Activated CD4-positive, CD25-positive, alpha-beta regulatory T cell (primary cell): ENCODE measurements at regions not wholly inside any gene's neighbourhood (a gene's known extent, or its start where the extent isn't known, plus 50 kb on each side); places are given as distances from the start of the nearest gene placed in this dataset.
"Not testable (repeated sequence)": the region's sequence is repeated elsewhere in the genome, so short reads cannot be mapped to it uniquely, and the experiment has no call there.

Experiments used
- DNase-seq, 4 experiments: peaks; one replicate each; lab custom pipeline; 2025; lab: John Stamatoyannopoulos, UW

DNA sequence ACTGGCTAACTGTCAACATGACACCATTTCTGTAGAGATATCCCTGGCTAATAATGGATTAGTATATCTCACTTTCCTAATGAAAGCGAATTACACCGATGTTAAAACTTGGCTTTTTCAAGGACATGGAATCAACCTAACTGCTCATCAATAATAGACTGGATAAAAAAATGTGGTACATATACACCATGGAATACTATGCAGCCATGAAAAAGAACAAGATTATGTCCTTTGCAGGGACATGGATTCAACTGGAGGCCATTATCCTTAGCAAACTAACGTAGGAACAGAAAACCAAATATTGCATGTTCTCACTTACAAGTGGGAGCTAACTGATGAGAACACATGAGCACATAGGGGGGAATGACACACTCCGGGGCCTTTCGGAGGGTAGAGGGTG lies 62.6 kb downstream of the ZIC1 start:
- no peak for DNase-seq

DNA sequence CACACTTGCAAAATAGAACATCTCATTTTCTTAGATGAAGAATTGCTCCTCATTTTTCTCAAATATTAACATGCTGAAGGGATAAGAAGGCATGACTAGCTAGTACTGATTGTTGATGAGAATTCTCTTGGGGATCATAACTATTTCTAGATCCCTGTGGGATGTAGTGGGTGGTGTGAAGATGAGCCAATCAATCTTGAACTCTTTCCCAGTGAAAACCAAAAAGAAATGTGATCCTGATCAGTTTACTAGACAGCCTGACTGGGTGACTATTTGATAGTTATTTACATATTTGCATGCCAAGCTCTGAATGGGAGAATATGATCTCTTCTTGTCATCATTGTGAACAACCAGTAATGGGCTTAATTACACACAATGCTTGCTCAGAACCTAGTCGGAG lies 63.7 kb downstream of the ZIC1 start:
- DNase-seq: no peak

DNA sequence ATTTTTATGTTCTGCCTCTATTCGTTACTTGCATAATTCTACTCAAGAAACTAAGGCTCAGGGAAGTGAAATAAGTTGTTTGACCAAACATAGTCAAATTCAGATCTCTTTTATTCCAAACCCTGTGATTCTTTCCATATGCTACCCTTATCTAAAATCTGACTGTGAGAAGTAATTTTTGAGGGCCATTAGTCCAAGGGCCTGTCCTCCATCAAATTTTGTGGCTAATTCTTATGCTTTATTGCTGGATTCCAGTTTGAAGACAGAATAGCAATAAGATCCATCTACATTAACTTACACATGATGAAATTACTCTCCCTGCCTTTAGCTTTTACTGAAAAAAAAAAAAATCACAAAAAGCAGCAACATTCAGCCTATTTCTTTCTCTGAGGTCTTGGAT lies 74.0 kb downstream of the ZIC1 start:
- DNase-seq: no peak

DNA sequence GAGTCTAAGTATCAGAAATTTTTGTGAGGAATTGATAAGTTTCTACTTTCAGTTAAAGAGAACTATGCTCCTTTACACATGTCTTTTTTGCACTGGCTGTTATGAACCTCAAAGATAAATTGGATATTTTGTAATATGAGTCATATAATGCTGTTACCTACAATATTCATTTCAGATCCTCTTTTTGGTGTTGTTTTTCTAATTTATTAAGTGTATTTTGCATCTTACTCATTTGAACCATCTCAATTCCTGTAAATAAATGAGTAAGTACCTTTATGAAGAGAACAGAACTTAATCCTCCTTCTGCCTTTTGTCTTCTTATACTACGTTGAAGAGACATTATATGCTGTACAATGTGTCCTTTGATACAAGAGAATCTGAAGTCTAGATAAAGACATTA lies 74.4 kb downstream of the ZIC1 start:
- no peak for DNase-seq

DNA sequence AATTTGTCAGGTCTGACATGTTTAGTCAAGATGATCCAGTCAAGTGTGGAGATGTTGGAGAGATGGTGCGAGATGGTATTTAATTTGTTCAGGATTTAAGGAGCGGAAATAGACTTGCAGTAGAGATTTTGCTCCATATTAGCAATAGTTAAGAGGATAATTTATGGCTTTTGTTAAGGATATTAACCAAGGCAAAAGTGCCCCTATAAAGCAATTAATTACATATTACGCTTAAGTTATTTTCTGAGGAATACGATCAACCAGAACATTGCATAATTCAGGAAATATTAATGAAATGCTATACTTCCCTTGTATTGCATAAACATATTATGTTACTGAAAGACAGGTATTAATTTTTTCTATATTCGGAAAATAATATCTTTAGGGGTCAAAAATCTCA lies 83.9 kb downstream of the ZIC1 start:
- no peak for DNase-seq

DNA sequence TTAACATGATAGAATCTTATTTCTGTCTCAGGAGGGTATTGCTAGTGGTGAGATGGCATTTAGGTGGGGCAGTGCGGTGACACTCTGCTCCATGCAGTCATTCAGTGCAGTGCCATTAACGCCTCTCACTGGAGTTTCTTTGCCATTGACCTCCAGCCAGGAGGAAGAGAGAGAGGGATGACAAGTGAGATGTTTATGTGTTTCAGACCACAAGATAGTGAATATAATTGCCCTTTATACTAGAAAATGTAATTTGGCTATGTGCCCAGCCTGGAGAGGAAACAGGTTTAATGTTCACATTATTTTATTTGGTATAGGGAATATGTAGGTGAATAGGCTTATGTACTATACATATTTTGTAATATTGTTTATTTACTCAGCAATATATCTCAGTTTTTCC lies 84.5 kb downstream of the ZIC1 start:
- no peak for DNase-seq

DNA sequence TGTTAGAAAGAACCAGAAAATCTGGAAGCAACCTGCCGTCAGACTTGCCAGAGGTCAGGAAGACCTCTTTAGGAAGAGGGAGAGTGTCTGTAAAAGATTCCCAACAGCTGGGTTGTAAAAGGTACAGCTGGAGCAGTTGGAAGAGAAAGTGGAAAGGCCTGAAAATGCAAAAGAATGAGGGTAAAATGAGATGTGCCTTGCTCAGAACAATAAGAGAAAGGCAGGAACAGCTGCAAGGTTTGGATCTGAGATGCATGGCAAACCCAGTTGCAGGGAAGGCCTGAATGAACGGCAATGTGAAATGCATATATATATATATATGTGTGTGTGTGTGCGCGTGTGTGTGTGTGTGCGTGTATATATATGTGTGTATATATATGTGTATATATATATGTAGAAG lies 88.1 kb downstream of the ZIC1 start:
- DNase-seq: no peak

DNA sequence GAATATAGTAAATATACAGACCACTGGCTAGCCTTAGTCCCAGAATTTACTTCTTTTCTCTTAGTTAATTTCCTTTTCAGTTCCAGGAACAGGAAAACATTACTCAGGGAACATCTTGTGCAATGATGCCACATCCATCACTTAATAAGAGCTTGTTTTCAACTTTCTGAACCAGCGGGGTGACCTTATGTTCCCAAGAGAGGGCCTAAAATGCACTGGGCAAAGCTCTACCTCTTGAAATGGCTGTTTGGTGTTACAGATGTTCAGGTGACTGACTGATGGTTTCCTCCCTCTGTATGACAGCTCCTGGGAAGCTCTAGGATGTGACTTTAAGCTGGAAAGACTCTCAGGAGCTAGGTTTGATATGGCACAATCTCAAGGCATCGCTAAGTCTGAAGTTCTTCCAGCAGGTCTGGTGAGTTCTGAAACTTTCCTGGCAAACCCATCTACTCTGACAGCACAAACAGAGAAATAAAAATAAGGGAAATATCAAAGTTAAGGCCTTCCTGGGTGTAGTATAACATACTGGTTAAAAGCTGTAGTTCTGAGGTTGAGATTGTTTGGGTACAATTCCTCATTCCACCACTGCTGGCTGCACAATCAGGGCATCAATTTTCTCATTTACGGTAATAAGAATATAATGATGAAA lies 98.6 kb downstream of the ZIC1 start:
- DNase-seq: no peak

DNA sequence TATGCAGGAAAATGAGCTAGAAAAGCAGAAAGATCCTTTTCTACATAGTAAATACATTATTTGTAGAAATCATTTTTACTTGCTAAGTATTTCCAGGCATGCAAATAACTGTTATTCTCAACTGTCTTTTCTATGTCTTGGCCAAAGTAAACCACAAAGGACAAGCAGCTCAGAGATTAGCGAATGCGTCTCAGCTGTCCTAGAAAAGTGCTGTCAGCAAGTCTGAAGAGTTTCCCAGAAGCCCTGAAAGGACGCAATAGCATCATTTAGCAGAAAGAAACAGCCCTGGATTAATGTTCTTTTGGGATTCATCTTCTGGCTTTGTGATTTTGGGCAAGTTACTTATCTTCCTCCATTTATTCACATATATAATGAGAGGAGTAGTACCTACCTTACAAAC lies 100.3 kb downstream of the ZIC1 start:
- DNase-seq: no peak

DNA sequence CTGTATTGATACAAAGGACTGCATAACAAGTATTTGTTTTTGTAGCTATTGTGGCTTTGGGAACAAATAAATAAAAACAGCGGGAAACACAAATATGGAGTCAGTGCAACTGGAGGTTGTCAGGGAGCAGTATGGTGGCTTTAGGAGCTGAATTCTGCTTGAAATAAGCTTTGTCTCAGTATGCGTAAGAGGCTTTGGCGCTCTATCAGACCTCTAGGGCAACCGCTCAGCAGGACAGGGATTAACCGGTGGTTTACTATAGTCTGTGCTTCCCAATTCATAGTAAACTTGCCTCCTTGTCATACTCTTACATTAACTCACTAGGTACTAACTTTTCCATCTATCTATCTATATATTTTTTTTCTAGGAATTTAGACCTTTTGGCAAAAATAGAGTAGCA lies 104.6 kb downstream of the ZIC1 start:
- no peak for DNase-seq

DNA sequence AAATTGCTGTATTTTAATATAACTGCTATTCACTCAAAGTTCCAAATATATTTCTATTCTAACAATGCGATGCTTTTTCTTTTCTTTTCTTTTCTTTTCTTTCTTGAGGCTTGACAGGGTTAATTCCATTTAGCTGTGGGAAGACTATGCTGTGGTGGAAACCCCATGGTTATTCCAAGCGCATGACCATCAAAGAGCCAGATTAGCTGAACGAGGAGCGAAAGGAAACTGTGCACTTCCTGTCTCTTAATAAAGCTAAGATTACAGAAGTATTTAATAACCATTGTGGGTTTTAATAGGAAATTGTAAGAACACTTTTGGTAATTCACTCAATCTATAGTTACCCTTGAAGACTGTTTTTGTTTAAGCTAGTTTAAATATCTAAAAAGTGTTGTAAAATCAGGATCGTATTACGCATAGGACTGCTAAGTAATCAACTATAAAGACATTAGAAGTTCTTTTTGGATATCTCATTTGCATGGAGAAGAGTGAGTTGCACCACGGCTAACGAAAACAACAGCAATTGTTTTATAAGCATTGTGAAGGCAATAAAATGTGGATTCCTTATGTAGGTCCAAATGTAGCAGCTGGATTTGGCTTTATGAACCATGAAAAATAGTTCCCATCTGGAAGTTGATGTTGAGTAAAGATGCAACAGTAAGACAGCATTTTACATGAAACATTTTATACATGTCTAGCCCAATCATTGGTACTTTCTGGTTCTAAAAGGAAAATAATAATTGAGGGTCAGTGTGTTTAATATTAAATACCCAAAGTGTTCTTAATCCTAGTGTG lies 105.4 kb downstream of the ZIC1 start:
- DNase-seq: no peak

DNA sequence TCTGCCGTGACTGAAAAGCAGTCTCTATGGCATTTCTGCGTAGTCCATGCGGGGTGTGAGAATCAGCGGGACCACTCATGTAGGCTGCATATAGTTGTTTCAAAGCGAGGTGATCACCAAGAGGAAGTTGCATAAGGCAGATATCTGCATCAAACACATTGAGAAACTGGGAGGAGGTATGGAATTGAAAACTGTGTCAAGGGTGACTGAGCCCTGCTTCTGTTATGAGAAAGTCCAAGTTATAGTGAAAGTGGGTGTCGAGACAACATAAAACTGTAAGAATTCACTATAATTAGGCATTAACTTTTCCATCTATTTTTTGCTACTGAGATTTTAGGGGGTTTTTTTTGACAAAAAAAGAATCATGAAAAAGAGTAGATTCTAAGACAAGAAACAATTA lies 109.3 kb downstream of the ZIC1 start:
- DNase-seq: no peak

DNA sequence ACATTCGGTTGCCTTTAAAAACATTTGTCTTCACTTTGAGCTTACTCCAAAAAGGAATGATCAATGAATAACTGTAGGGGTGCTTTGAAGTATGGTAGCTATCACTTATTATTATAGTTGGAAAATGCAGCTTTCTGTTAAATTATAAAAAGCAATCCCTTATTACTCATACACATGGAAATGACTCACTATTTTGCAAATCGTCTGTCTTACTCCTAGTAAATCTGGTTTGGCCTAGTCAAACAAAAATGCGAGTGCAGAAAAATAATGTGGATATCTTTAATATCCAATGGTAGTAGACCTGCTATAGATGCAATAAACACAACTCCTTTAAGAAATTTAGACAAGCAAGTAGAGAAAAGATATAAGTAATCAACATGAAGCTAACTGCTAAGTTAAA lies 112.5 kb downstream of the ZIC1 start:
- no peak for DNase-seq

DNA sequence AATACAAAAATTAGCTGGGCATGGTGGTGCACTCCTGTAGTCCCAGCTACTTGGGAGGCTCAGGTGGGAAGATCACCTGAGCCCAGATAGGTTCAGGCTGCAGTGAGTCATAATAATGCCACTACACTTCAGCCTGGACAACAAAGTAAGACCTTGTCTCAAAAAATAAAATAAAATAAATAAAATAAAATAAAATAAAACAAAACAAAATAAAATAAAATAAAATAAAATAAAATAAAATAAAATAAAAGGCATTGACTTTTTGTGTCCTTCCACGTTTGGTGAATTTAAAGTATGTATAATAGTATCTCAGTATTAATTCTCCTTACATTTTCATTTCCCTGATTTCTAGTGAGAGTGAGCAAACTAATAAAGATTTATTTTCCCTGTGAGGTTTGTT lies 113.6 kb downstream of the ZIC1 start:
- not testable (repeated sequence) for DNase-seq

DNA sequence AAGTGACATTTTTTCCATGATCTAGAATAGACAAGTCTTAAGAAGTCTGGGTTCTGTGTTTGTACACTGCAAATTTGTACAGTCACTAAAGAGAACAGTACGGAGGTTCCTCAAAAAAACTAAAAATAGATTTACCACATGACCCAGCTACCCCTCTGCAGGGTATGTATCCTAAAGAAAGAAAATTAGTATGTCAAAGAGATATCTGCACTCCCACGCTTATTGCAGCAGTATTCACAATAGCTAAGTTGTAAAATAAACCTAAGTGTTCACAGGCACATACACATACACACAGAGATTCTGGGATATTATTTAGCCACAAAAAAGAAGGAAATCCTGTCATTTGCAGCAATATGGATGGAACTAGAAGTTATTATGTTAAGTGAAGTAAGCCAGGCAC lies 120.4 kb downstream of the ZIC1 start:
- no peak for DNase-seq

DNA sequence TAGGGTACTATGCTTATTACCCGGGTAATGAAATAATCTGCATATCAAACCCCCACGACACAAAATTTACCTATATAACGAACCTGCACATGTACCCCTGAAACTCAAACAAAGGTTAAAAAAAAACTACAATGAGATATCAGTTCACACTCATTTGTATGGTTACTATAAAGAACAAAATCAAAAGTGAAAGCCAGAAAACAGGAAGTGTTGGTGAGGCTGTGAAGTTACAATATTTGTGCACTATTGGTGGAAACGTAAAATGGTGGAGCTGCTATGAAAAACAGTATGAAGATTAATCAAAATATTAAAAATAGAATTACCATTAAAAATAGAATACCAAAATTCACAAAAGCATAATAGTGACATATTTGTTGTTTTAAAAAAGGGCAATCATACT lies 128.9 kb downstream of the ZIC1 start:
- DNase-seq: no peak

DNA sequence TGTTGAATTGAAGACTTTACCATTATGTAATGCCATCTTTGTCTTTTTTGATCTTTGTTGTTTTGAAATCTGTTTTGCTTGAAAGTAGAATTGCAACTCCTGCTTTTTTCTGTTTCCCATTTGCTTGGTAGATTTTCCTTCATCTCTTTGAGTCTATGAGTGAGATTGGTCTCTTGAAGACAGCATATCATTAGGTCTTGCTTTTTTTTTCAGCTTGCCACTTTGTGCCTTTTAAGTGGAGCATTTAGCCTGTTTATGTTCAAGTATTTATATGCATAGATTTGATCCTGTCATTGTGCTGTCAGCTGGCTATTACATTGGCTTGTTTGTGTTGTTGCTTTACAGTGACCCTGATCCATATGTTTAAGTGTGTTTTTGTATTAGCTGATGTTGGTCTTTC lies 131.8 kb downstream of the ZIC1 start:
- no peak for DNase-seq

DNA sequence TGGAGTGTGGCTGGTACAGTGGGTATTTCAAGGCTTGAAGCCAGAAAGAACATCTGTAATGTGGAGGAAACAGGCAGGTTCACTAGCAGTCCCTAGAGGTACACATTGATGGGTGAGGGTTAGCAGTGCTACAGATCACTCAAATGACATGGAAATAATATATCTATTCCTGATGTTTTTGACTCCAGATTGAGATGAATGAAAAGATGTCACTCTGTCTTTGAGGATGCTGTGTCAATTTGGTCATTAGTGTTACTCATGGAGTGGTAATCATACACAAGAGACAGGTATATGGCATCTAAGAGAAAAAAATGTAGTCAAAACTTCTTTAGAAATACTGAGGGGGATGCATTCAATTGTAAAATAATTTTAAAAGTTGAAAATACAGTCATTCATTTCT lies 135.1 kb downstream of the ZIC1 start:
- no peak for DNase-seq

DNA sequence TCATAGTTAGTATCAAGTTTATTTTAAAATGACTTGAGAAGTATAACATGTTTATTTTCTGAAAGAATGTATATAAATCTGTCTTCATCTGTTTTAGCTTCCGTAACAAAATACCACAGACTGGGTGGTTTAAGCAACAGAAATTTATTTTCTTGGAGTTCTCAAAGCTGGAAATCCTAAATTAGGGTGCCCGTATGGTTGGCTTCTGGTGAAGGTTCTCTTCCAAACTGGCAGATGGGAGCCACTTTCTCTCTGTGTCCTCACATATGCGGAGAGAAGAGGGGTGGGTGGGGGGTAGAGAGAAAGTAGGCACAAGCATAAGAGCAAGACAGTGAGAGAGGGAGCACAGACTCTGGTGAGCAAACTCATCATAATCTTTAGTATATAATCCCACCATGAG lies 142.3 kb downstream of the ZIC1 start:
- DNase-seq: no peak

DNA sequence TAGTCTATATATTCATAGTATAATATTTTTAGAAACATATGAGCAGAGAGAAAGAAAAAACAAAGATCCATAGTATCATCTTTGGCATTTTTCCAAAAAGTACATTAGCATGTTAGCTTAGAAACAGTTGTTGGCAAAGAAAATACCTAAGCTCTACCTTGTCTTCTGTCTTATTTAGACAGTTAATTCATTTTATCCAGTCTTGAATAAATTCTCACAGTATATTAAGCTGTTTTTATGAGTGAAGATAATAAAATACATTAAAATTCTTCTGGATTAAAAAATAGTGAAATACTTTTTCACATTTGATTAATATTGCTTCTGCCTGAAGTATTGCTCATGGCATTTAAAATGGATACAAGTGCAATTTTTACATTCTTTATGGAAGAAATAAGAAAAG lies 145.2 kb downstream of the ZIC1 start:
- DNase-seq: no peak

DNA sequence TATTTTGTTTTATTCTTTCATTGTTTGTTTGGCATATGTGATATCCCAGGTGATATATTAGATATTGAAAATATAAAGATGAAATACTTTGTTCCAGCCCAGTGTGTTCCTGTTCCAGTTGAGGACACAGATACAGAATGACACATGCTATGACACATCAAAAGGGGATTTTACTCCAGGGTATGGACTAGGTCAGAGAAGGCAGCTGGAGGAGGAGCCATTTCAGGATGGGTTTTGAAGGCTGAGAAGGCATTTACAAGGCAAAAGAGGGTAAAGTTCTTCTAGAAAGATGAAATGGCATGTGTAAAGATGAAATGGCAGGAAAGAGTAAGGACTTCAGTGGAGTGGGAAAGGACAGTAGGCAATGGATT lies 163.8 kb downstream of the ZIC1 start:
- no peak for DNase-seq

DNA sequence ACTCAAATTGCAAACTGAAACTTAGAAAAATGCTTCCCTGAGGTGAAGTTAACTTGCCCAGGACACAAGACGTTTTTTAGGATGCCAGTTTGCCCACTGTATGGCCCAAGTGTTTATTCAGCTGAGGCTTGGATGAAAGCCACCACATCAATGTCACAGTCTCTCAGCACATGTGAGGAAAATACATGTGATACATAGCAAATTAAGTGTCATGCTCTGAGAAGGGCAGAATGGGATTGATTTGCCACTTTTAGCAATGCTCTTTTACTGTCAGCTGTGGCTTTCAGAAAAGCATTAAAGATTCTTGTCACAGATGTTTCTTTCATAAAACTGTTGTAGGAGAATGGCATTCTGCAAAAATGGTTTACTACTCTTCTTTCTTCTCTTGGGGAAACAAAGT lies 165.5 kb downstream of the ZIC1 start:
- no peak for DNase-seq

DNA sequence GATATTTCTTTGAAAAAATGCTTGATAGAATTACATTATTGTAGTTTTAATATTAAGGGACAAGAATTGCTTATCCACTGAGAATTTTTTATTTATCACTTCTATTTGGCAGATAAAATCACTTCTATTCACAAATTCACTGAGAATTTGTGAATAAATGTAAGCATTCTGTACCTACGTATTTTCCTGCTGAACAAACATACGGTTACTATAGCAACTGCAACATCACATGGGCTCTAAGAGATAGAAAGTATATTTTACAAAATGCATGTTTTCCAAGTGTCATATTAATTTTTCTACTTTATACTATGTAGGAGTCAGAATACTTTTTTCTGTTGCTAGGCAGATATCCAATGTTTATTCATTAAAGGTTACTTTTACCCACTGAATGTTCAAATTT lies 166.2 kb downstream of the ZIC1 start:
- no peak for DNase-seq

DNA sequence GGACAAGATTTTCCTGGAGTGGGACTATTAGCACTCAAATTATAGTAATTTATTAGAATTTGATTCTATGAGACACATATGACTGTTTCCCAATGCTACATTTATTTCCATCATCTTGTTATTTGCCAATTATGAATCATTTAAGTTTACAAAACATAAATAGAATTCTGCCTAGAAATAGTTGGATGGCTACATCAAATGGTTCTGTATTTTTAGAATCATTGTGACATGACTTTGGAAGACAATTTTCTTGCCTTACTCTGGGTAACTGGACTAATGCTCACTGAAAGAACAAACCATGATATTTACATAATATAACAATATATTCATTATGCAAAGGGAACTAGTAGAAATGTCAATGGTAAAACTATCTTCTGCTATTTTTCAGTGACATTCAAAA lies 173.5 kb downstream of the ZIC1 start:
- no peak for DNase-seq
